Fibroblast of lung (primary cell): ENCODE measurements at regions not wholly inside any gene's neighbourhood (a gene's known extent, or its start where the extent isn't known, plus 50 kb on each side); places are given as distances from the start of the nearest gene placed in this dataset.

Experiments
- EZH2 ChIP-seq: IDR thresholded peaks from 2 replicates; pipeline ENCODE4 v1.5.1; 2012; ENCODE audit warnings: low read length, control low read depth, mild to moderate bottlenecking; ENCODE audit errors: missing control alignments
- TF ChIP-seq, protein P1 (sequence below), 2 donors: IDR thresholded peaks in 1 of 2; conservative IDR thresholded peaks in 1 of 2; 1 replicate in 1 of 2; 2 replicates in 1 of 2; pipeline ENCODE4 v1.5.1; 2011 to 2012; ENCODE audit warnings: low read length in 2 of 2, control low read depth in 1 of 2, inconsistent platforms in 1 of 2, low read depth in 1 of 2, mild to moderate bottlenecking in 1 of 2

- TF ChIP-seq, protein P1, sequence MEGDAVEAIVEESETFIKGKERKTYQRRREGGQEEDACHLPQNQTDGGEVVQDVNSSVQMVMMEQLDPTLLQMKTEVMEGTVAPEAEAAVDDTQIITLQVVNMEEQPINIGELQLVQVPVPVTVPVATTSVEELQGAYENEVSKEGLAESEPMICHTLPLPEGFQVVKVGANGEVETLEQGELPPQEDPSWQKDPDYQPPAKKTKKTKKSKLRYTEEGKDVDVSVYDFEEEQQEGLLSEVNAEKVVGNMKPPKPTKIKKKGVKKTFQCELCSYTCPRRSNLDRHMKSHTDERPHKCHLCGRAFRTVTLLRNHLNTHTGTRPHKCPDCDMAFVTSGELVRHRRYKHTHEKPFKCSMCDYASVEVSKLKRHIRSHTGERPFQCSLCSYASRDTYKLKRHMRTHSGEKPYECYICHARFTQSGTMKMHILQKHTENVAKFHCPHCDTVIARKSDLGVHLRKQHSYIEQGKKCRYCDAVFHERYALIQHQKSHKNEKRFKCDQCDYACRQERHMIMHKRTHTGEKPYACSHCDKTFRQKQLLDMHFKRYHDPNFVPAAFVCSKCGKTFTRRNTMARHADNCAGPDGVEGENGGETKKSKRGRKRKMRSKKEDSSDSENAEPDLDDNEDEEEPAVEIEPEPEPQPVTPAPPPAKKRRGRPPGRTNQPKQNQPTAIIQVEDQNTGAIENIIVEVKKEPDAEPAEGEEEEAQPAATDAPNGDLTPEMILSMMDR (conservative IDR thresholded peaks at IDR 0.05 in 1 of 2, IDR thresholded peaks at IDR 0.05 in 1 of 2; ENCODE audit: low read depth in 1 of 2, low read length in 2 of 2): no peak
- TF ChIP-seq EZH2: no peak
Observed at GRCh38 chr14:58876608-58877007, 238.8 kb downstream of the DACT1 start.
